ENCODE measurements at regions not wholly inside any gene's neighbourhood (a gene's known extent, or its start where the extent isn't known, plus 50 kb on each side); places are given as distances from the start of the nearest gene placed in this dataset.

DNA sequence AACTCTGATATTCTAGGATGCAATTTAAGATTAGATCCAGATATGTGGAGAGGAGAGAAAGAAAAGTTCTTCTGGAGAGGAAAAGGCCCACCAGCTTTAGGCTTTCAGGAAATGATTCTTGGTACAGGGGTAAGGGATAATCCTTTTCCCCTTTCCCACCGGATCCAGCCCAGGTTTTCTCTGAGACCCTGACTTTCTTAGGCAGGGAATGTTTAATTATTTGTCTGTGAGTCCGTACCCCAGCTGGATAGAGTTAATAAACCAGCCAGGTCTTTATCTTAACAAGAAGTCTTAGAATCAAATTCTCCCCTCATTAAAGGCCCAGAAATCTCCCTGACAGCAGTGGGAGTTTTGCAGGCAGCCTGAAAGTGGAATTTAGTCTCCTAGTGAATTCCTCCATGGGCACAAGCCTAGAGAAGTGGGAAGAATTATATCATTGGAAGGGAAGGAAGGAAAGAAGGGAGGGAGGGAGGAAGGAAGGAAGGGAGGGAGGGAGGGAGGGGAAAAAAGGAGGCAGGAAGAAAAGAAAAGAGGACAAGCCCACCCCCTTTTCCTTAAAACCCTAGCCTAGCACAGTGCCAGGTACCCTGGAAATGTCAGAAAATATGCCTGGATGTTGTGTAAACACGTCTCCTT, 189.0 kb downstream of the PLPP3 start:
- TF ChIP-seq POLR2A (IDR thresholded peaks at IDR 0.05): no peak
- TF ChIP-seq, protein P1, sequence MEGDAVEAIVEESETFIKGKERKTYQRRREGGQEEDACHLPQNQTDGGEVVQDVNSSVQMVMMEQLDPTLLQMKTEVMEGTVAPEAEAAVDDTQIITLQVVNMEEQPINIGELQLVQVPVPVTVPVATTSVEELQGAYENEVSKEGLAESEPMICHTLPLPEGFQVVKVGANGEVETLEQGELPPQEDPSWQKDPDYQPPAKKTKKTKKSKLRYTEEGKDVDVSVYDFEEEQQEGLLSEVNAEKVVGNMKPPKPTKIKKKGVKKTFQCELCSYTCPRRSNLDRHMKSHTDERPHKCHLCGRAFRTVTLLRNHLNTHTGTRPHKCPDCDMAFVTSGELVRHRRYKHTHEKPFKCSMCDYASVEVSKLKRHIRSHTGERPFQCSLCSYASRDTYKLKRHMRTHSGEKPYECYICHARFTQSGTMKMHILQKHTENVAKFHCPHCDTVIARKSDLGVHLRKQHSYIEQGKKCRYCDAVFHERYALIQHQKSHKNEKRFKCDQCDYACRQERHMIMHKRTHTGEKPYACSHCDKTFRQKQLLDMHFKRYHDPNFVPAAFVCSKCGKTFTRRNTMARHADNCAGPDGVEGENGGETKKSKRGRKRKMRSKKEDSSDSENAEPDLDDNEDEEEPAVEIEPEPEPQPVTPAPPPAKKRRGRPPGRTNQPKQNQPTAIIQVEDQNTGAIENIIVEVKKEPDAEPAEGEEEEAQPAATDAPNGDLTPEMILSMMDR (IDR thresholded peaks at IDR 0.05): no peak
